ENCODE measurements at regions not wholly inside any gene's neighbourhood (a gene's known extent, or its start where the extent isn't known, plus 50 kb on each side); places are given as distances from the start of the nearest gene placed in this dataset.

DNA sequence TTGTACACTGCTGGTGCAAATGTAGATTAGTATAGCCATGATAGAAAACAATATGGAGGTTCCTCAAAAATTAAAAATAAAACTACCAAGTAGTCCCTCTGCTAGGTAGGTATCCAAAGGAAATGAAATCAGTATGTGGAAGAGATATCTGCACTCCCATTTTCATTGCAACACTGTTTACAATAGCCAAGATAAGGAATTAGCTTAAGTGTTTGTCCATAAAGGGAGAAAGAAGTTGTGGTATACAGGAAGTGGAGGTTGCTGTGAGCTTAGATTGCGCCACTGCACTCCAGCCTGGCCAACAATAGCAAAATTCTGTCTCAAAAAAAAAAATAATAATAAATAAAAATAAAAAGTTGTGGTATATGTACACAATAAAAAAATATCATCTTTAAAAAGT, 325.0 kb upstream of the EMCN start:
- no peak for DNase-seq
- H3K4me3 ChIP-seq, result no peak overlapping the region
- H3K27ac ChIP-seq, result no peak overlapping the region
- intact Hi-C loops (cut with DNase I), result no loop called here
- H3K4me1 ChIP-seq, result no peaks in the 10 kb centered on the region
- H3K36me3 ChIP-seq, result no peaks in the 10 kb centered on the region
- no peaks in the 10 kb centered on the region for H3K27me3 ChIP-seq (ENCODE audit: low read depth)
- H3K9me3 ChIP-seq, result no peaks in the 10 kb centered on the region
- no peak for TF ChIP-seq CTCF (IDR thresholded peaks at IDR 0.05)
- peak in 1 of 2 donors; percentile 30 for ATAC-seq

GRCh38 chr4:100841911-100842310, 324.1 kb upstream of the EMCN start:
- Histone ChIP-seq H3K9me3 (no peaks in the 10 kb centered on the region), H3K36me3 (no peaks in the 10 kb centered on the region), H3K4me3 (no peak overlapping the region), H3K27me3 (ENCODE audit: low read depth) (no peaks in the 10 kb centered on the region), H3K4me1 (no peaks in the 10 kb centered on the region), H3K27ac (no peak overlapping the region)
- ATAC-seq (no peak), DNase-seq (no peak)
- no peak for TF ChIP-seq CTCF (IDR thresholded peaks at IDR 0.05)
- intact Hi-C loops (cut with DNase I), result no loop called here

DNA sequence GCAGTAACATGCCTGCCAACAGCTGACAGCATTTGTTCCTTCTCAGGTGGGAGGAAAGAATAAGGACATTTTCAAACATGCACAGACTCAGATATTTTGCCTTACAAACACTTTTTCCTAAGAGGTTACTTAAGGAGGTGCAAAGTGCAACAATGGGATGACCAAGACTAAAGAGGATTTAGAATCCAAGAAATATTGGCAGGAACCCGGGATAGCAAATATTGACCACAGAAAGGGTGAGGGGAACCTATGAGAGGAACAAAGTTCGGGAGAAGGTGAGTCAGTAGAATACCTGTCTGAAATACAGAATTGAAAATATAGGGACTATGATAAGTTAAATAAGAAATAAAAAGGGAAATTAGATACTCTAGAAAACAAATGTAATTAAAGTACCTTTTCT, 321.9 kb upstream of the EMCN start:
- Histone ChIP-seq H3K27ac (no peak overlapping the region), H3K27me3 (ENCODE audit: low read depth) (no peaks in the 10 kb centered on the region), H3K4me1 (no peaks in the 10 kb centered on the region), H3K36me3 (no peaks in the 10 kb centered on the region), H3K4me3 (no peak overlapping the region), H3K9me3 (no peaks in the 10 kb centered on the region)
- no peak for DNase-seq
- intact Hi-C loops (cut with DNase I), result no loop called here
- no peak for ATAC-seq
- no peak for TF ChIP-seq CTCF (IDR thresholded peaks at IDR 0.05)

DNA sequence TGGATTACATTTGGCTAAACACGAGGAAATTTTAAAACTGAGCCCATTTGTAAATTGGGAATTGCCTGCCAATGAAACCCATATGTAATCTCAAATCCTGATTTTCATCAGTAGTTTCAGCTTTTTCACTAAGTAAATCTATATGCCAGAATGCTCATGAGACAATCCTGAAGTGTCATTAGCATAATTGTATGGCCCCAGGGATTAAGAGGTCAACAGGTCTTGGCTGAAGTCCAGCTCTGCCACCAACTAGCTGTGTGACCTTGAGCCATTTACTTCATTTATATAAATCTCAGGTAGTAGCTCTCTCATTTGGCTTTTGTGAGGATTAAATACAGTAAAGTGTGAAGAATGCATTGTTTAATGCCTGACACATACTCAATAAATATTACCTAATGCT, 320.5 kb upstream of the EMCN start:
- no peak overlapping the region for H3K4me3 ChIP-seq
- H3K27me3 ChIP-seq (ENCODE audit: low read depth), result no peaks in the 10 kb centered on the region
- intact Hi-C loops (cut with DNase I), result no loop called here
- H3K27ac ChIP-seq, result no peak overlapping the region
- no peak for TF ChIP-seq CTCF (IDR thresholded peaks at IDR 0.05)
- no peak for DNase-seq
- no peaks in the 10 kb centered on the region for H3K9me3 ChIP-seq
- no peak for ATAC-seq
- H3K36me3 ChIP-seq, result no peaks in the 10 kb centered on the region
- no peaks in the 10 kb centered on the region for H3K4me1 ChIP-seq

DNA sequence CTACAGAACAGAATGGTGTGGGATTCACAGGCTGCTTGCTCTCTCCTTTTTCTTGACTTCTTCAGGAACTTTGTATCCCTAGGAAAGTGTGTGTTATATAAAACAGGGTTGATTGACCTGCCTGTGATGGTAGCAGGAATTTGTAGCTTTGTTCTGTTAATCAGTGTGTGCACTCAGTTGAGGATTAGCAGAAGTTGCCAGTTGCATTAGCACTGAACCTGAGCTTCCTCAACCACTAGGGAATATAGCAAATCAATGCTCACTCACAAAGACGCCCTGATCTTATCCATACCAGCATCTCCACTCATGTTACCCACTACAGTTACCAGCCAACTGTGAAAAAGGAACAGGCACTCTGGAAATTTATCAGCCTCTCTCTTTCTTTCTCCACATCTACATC, 319.1 kb upstream of the EMCN start:
- no peak for ATAC-seq
- intact Hi-C loops (cut with DNase I), result no loop called here
- TF ChIP-seq CTCF (IDR thresholded peaks at IDR 0.05), result no peak

DNA sequence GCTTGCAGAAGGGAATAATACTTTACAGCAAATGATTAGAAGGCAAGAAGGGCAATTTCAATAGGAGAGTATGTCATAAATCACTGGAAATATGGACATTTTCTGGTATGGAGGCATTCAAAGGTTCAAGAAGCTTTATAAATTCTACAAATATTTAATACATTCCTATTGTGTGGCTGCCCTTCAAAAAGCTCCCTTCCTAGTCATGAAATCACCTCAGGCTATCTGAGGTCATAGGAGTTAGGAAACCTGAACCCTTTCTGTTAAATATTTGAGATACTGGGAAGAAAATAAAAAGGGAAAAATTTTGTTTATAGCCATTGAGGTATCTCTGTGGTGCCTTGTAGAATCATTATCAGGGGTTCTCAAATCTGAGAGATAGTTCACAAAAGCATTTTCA, 316.8 kb upstream of the EMCN start:
- DNase-seq (no peak), ATAC-seq (no peak)
- Histone ChIP-seq H3K27me3 (ENCODE audit: low read depth) (no peaks in the 10 kb centered on the region), H3K36me3 (no peaks in the 10 kb centered on the region), H3K27ac (no peak overlapping the region), H3K9me3 (peaks cover under 1% of the 10 kb centered on the region), H3K4me1 (no peaks in the 10 kb centered on the region), H3K4me3 (no peak overlapping the region)
- intact Hi-C loops (cut with DNase I), result no loop called here
- no peak for TF ChIP-seq CTCF (IDR thresholded peaks at IDR 0.05)

More for the DNA sequence above, 319.1 kb upstream of the EMCN start:
- no peak for DNase-seq
- H3K4me1 ChIP-seq, result no peaks in the 10 kb centered on the region
- H3K9me3 ChIP-seq, result no peaks in the 10 kb centered on the region
- no peak overlapping the region for H3K4me3 ChIP-seq
- no peaks in the 10 kb centered on the region for H3K27me3 ChIP-seq (ENCODE audit: low read depth)
- H3K27ac ChIP-seq, result no peak overlapping the region
- H3K36me3 ChIP-seq, result no peaks in the 10 kb centered on the region

Data from lower lobe of right lung (tissue), 2 donors.